ENCODE measurements at regions not wholly inside any gene's neighbourhood (a gene's known extent, or its start where the extent isn't known, plus 50 kb on each side); places are given as distances from the start of the nearest gene placed in this dataset.

- TF ChIP-seq, protein P1, sequence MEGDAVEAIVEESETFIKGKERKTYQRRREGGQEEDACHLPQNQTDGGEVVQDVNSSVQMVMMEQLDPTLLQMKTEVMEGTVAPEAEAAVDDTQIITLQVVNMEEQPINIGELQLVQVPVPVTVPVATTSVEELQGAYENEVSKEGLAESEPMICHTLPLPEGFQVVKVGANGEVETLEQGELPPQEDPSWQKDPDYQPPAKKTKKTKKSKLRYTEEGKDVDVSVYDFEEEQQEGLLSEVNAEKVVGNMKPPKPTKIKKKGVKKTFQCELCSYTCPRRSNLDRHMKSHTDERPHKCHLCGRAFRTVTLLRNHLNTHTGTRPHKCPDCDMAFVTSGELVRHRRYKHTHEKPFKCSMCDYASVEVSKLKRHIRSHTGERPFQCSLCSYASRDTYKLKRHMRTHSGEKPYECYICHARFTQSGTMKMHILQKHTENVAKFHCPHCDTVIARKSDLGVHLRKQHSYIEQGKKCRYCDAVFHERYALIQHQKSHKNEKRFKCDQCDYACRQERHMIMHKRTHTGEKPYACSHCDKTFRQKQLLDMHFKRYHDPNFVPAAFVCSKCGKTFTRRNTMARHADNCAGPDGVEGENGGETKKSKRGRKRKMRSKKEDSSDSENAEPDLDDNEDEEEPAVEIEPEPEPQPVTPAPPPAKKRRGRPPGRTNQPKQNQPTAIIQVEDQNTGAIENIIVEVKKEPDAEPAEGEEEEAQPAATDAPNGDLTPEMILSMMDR (IDR thresholded peaks at IDR 0.05; ENCODE audit: low read depth, low read length, poor library complexity, severe bottlenecking) = no peak
- no peak for TF ChIP-seq EZH2phosphoT487 (IDR thresholded peaks at IDR 0.05; ENCODE audit: borderline replicate concordance, low read length)
Measured at GRCh38 chr20:24773168-24773567, 175.9 kb upstream of the CST7 start.

Measured in DOHH2 (cell line).